ENCODE measurements at regions not wholly inside any gene's neighbourhood (a gene's known extent, or its start where the extent isn't known, plus 50 kb on each side); places are given as distances from the start of the nearest gene placed in this dataset.
"Not testable (repeated sequence)": the region's sequence is repeated elsewhere in the genome, so short reads cannot be mapped to it uniquely, and the experiment has no call there.

GRCh38 chr14:57112072-57112807 lies 156.5 kb downstream of the EXOC5 start:
- H4K20me1 ChIP-seq (replicated peaks; ENCODE audit: control insufficient read depth, insufficient read depth, low read length); H3K36me3 ChIP-seq (ENCODE audit: control insufficient read depth, insufficient read depth, low read length); H3K79me2 ChIP-seq (ENCODE audit: control insufficient read depth, insufficient read depth, low read length); intact Hi-C loops (cut with micrococcal nuclease); in situ Hi-C loops (cut with MboI); POLR2A ChIA-PET; H3K4me1 ChIP-seq (replicated peaks in 1 of 2; ENCODE audit: control insufficient read depth in 2 of 2, insufficient read depth in 2 of 2, low read length in 2 of 2); H3K9me3 ChIP-seq (replicated peaks; ENCODE audit: control insufficient read depth, insufficient read depth, low read depth, low read length); H3K27me3 ChIP-seq (ENCODE audit: control insufficient read depth in 2 of 2, insufficient read depth in 2 of 2, low read length in 2 of 2); CTCF ChIA-PET (ENCODE audit: low intra/inter-chr PET ratio); H3K9me1 ChIP-seq (ENCODE audit: control insufficient read depth, insufficient read depth, low read length); FAIRE-seq: not testable (repeated sequence)
- ATAC-seq = peak; percentile 26; the same call in 1 of the 3 replicates
- TF ChIP-seq TFAP4 (CRISPR knock-in tag; IDR thresholded peaks at IDR 0.05; ENCODE audit: borderline replicate concordance) = peak; percentile 58; the same call in 1 of the 2 replicates
- TF ChIP-seq YY1 (IDR thresholded peaks at IDR 0.05; ENCODE audit: borderline replicate concordance in 1 of 3, control insufficient read depth in 1 of 3, extremely low read depth in 1 of 3, insufficient read depth in 3 of 3, insufficient read length in 1 of 3, insufficient replicate concordance in 2 of 3, low read depth in 1 of 3, low read length in 2 of 3) = peak in 1 of 3 experiments; percentile 41
- TF ChIP-seq SUPT5H (IDR thresholded peaks at IDR 0.05) = 0 out of 2 replicates have a peak, but pooled peaks have one; percentile 47
- peak; percentile 83 to 88 for TF ChIP-seq FOXA3 (CRISPR knock-in tag; conservative IDR thresholded peaks at IDR 0.05 in 1 of 2, IDR thresholded peaks at IDR 0.05 in 1 of 2)
- peak in 1 of 2 experiments; percentile 70; a peak in 2 of 4 replicates for TF ChIP-seq FOXK2 (conservative IDR thresholded peaks at IDR 0.05 in 1 of 2, IDR thresholded peaks at IDR 0.05 in 1 of 2; ENCODE audit: low read depth in 2 of 2)
- peak; percentile 57 for TF ChIP-seq POLR2G (IDR thresholded peaks at IDR 0.05; ENCODE audit: low read depth, low read length)
- 0 out of 2 replicates have a peak, but pooled peaks have one; percentile 11 for TF ChIP-seq EGR1 (conservative IDR thresholded peaks at IDR 0.05)
- TF ChIP-seq TAF7 (tag; IDR thresholded peaks at IDR 0.05) = peak; percentile 53; the same call in 1 of the 2 replicates
- TF ChIP-seq TAF9B (IDR thresholded peaks at IDR 0.05; ENCODE audit: partially characterized antibody) = peak; percentile 34
- TF ChIP-seq PHF8 (IDR thresholded peaks at IDR 0.05; ENCODE audit: borderline replicate concordance, low read length) = peak; percentile 21; the same call in 1 of the 2 replicates
- peak; percentile 71 to 75 for TF ChIP-seq NRF1 (conservative IDR thresholded peaks at IDR 0.05 in 1 of 2, IDR thresholded peaks at IDR 0.05 in 1 of 2)
- TF ChIP-seq RBFOX2 (IDR thresholded peaks at IDR 0.05; ENCODE audit: low read depth, low read length) = peak; percentile 41; the same call in 1 of the 2 replicates
- TF ChIP-seq EP400 (IDR thresholded peaks at IDR 0.05) = peak; percentile 28; the same call in 1 of the 2 replicates
- peak; percentile 63 for TF ChIP-seq POLR2A (conservative IDR thresholded peaks at IDR 0.05)
- peak overlapping the region; percentile 45 to 76; a peak in 3 of 4 replicates for H3K9ac ChIP-seq (ENCODE audit: insufficient read depth in 1 of 2, low read depth in 2 of 2, low read length in 2 of 2)
- H3K27ac ChIP-seq (ENCODE audit: extremely low read depth, low read depth, low read length) = 0 out of 3 replicates have a peak overlapping the region, but pooled peaks have one; percentile 25
- TSS peak; percentile 64 for BruUV-seq (replicated peaks)
- peak in 1 of 4 experiments; percentile 5 for DNase-seq (ENCODE audit: extremely low read depth in 1 of 4, low spot score in 3 of 4)
- peak overlapping the region; percentile 30 for H3K4me3 ChIP-seq
- peak overlapping the region; percentile 89 for H2AFZ ChIP-seq (ENCODE audit: low read depth, low read length)
- H3K4me2 ChIP-seq (ENCODE audit: insufficient read depth, low read length) = 0 out of 2 replicates have a peak overlapping the region, but pooled peaks have one; percentile 9
- WGBS (ENCODE audit: insufficient coverage, low coverage, missing lambda C conversion rate) = 0% methylated on average over 5 of the region's 32 CpGs

Measured in K562 (cell line).